HG03342 (cell line): ENCODE measurements at regions not wholly inside any gene's neighbourhood (a gene's known extent, or its start where the extent isn't known, plus 50 kb on each side); places are given as distances from the start of the nearest gene placed in this dataset.

Experiments
- ATAC-seq: cut with Tn5 transposase; IDR thresholded peaks from one replicate; pipeline ENCODE4 v1.9.1; 2021; ENCODE audit warnings: mild to moderate bottlenecking, moderate library complexity; ENCODE audit not compliant: unreplicated experiment

GRCh38 chr15:39227001-39227400 lies 353.9 kb upstream of the THBS1 start:
- ATAC-seq, result no peak

DNA sequence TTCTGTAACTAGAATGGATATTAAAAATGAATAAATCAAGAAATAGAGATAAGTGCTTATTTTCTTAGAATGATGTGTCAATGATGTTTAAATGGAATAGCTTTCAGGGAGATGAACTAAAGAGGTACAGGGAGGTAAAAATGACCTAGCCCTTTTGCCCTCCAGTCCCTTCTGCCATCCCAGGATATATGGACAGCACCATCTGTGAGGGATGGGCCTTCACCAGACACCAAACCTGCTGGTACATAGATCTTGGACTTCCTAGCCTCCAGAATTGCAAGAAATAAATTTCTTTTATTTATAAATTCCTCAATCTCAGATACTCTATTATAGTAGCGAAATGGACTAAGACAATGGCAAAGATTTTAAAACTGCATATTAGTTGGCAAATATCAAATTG lies 352.0 kb upstream of the THBS1 start:
- ATAC-seq, result no peak

DNA sequence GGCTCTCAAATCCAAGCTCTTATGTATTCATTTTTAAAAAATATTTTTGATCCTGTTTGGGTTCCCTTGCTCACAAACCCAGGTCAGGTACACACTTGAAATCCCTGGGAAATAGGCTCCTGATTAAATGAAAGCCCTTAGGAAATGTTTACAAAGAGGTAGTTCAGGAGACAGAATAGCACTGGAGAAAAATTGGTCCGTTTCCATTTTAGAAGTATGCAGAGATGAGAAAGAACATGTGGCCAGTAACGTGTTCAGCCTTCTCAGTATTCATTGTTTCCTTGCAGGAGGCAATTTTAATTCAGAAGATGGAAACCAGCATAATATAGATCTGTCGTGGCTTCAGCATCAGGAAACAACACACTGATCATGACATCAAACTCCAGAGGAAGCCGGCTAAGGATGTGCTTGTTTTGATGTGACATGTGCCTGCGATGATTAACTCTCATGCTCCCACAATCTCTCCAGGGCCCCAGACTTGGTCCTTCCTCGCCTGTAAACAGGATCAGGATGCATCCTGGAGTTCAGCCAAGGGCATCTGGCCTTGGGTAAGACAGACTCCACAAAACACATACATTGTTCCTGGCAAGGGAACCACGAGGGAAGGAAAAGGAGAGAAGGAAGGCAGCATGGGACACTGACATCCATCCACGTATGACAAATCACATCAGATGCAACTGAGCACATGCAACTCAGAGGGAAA lies 350.5 kb upstream of the THBS1 start:
- ATAC-seq, result no peak

- ATAC-seq, result no peak
Measured at GRCh38 chr15:39230908-39231285, 350.0 kb upstream of the THBS1 start.

- no peak for ATAC-seq
Measured at GRCh38 chr15:39232512-39232911, 348.4 kb upstream of the THBS1 start.

DNA sequence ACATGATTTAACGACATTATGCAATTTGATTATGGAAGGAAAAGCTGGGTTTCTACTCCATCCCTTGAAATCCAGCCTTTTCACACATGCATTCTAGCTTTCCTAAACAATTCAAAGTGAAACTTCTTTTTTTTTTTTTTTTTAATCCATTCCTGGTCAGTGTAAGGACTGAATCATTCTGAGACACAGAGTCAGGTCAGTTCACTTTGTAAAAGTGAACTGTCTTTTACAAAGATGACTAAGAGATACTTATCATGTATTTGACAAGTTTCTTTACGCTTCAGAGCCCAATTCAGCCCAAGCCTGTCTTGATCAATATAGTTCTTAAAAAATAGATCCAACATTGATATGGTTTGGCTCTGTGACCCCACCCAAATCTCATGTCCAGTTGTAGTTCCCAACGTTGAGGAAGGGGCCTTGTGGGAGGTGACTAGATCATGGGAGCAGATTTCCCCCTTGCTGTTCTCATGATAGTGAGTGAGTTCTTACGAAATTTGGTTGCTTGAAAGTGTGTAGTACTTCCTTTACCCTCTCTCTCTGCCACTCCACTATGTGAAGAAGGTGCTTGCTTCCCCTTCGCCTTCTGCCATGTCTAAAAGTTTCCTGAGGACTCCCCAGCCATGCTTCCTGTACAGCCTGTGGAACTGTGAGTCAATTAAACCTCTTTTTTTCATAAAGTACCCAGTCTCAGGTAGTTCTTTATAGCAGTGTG lies 345.6 kb upstream of the THBS1 start:
- no peak for ATAC-seq

DNA sequence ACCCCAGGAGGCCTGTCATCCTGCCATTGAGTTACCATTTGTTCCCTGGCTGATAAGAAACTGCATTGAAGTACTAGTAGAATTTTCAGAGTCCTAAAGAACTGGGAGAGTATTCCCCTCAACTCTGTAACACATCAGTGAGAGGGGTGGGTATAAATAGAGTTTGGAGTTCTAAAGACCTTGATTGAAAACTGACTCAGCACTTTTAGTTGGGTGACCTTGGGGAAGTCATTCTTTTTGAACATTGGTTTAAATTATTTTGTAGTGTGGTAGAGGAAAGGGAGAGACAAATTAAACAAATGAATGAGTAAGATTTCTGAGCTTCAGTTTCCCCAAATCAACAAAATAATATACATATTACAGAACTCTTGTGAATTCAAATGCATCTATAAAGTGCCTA lies 344.5 kb upstream of the THBS1 start:
- ATAC-seq, result no peak

- no peak for ATAC-seq
Measured at GRCh38 chr15:39238443-39238842, 342.4 kb upstream of the THBS1 start.

GRCh38 chr15:39239562-39239961 lies 341.3 kb upstream of the THBS1 start:
- ATAC-seq, result no peak

GRCh38 chr15:39242345-39242744 lies 338.5 kb upstream of the THBS1 start:
- ATAC-seq, result no peak

GRCh38 chr15:39243396-39243795 lies 337.5 kb upstream of the THBS1 start:
- ATAC-seq, result no peak

GRCh38 chr15:39244776-39245175 lies 336.1 kb upstream of the THBS1 start:
- ATAC-seq, result no peak

DNA sequence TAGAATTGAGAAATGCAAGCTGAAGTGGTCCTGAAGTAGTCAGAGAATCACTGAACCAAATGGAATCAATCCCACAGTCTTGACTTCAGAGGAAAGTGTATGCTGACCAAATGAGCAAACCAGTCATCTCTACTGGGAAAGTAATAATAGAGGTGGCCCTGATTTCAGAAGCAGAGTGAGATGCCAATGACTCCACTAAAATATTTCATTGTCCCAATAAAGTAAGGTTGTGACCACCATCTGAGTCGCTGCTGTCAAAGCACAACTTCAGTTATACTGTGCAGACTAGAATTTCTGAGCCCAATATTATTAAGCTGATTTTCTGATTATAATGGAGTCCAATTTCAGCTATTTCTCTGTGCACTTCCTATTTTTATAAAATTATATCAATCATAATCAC lies 334.4 kb upstream of the THBS1 start:
- no peak for ATAC-seq

GRCh38 chr15:39247574-39247973 lies 333.3 kb upstream of the THBS1 start:
- no peak for ATAC-seq

GRCh38 chr15:39248204-39248603 lies 332.7 kb upstream of the THBS1 start:
- ATAC-seq, result no peak

DNA sequence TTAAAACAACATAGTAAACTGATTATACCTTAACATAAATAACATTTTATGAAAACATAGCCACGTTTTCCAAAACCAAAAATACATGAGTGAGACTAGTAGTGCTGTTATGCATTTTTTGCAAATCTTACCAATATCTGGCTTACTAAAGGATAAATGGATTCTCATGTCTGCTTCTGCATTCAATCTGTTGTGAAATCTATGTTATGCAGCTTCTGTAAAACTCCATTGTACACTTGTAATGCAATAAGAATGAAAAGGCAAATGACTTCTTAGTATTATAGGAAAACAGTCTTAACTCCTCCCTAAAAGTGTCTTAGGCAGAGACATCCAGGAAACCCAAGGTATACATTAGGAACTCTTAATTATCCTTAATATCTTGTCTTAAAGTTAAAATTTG lies 330.9 kb upstream of the THBS1 start:
- ATAC-seq, result no peak

GRCh38 chr15:39250460-39251186 lies 330.3 kb upstream of the THBS1 start:
- ATAC-seq, result no peak

DNA sequence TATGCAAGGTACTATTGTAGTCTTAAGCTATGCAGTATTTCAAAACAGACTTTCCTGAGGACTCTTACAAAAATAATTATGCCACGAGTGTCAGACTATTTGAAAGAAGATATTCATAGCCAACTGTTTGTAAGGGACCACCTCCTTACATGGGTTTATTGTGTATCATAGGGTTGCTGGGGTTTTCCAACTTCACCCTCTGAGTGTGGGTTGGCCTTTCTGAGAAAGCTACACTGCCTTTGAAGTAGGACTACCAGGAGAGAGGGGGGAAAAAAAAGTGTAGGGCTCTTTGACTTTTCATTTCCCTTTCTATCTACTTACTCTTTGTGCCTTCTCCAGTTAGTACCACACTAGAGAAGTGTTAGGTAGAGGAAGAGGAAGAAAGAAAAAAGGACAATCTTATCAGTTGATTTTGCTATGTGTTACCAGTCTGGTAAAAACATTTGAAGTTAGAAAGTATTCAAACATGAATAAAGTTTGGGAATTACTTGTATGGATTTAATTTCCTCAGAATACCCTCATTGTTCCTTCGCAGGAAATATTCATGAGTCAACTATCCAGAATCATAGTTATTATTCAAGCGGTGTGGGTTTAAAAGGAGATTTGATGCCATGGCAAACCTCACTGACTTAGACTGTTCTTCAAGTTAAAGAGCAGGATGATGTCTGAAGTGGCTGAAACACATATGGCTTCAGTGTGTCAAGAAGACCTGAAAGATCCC lies 329.3 kb upstream of the THBS1 start:
- ATAC-seq, result no peak

- ATAC-seq, result no peak
Measured at GRCh38 chr15:39252134-39252470, 328.8 kb upstream of the THBS1 start.

DNA sequence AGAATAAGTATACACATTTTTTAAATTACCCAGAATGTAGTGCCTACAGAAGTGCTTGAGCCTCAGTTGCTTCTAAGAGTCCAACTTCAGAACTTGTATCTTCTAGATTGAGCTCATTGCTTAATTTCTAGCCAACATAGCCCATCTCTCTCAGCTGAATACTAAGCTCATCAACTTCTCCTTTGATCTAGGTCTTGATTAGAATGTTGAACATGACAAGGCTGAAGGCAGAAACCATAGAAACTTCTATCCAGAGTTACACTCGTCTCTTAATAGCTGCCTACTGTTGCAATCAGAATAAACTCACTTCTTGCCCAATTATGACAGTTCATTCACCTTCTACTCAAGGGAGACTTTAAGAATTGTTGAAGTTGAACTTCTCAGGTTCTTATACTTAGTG lies 327.3 kb upstream of the THBS1 start:
- ATAC-seq, result no peak

GRCh38 chr15:39254181-39254580 lies 326.7 kb upstream of the THBS1 start:
- no peak for ATAC-seq

GRCh38 chr15:39255760-39256159 lies 325.1 kb upstream of the THBS1 start:
- ATAC-seq, result no peak
